Fibroblast of lung (primary cell): ENCODE measurements at regions not wholly inside any gene's neighbourhood (a gene's known extent, or its start where the extent isn't known, plus 50 kb on each side); places are given as distances from the start of the nearest gene placed in this dataset.
A peak's percentile ranks its signal among the peaks of the same experiment; 100 is the strongest.
"Not testable (repeated sequence)": the region's sequence is repeated elsewhere in the genome, so short reads cannot be mapped to it uniquely, and the experiment has no call there.

ENCODE experiments used
- DNase-seq, 2 donors: peaks; one replicate each; pipeline versions ENCODE4 v3.0.0 to v3.0.0-alpha.2; 2010; ENCODE audit warnings: low read depth in 2 of 2
- H2AFZ ChIP-seq: 2 replicates; pipeline ENCODE4 v1.5.1; 2012; ENCODE audit warnings: low read length, control low read depth, inconsistent platforms
- H3K27ac ChIP-seq: 2 replicates; pipeline ENCODE4 v1.5.1; 2011; ENCODE audit warnings: low read length, control low read depth; ENCODE audit not compliant: insufficient read depth
- H3K27me3 ChIP-seq: 2 replicates; pipeline ENCODE4 v1.5.1; 2011; ENCODE audit warnings: mild to moderate bottlenecking, low read length; ENCODE audit not compliant: control insufficient read depth, insufficient read depth
- H3K36me3 ChIP-seq: 2 replicates; pipeline ENCODE4 v1.5.1; 2011; ENCODE audit warnings: low read length; ENCODE audit not compliant: control insufficient read depth, insufficient read depth
- H3K4me1 ChIP-seq: 2 replicates; pipeline ENCODE4 v1.5.1; 2011; ENCODE audit warnings: low read length; ENCODE audit not compliant: control insufficient read depth, insufficient read depth; ENCODE audit errors: extremely low read depth
- H3K4me2 ChIP-seq: 2 replicates; pipeline ENCODE4 v1.5.1; 2011; ENCODE audit warnings: low read length, control low read depth; ENCODE audit not compliant: insufficient read depth; ENCODE audit errors: extremely low read depth
- H3K4me3 ChIP-seq, 4 experiments: fragments of 200-600 bp in 1 of 4; sonication (generic) in 1 of 4; replicated peaks in 1 of 4; 2 replicates each; pipeline ENCODE4 v1.5.1; 2011 to 2016; ENCODE audit warnings: low read length in 4 of 4, low read depth in 3 of 4, mild to moderate bottlenecking in 3 of 4, control low read depth in 2 of 4, inconsistent platforms in 1 of 4, mixed read lengths in 1 of 4; ENCODE audit not compliant: insufficient read depth in 1 of 4; ENCODE audit errors: control extremely low read depth in 1 of 4
- H3K79me2 ChIP-seq: 2 replicates; pipeline ENCODE4 v1.5.1; 2012; ENCODE audit warnings: mild to moderate bottlenecking, low read length, inconsistent platforms; ENCODE audit not compliant: control insufficient read depth, insufficient read depth
- H3K9ac ChIP-seq: 2 replicates; pipeline ENCODE4 v1.5.1; 2011; ENCODE audit warnings: mild to moderate bottlenecking, low read length, control low read depth; ENCODE audit not compliant: insufficient read depth
- H3K9me3 ChIP-seq: 2 replicates; pipeline ENCODE4 v1.5.1; 2012; ENCODE audit warnings: low read depth, low read length; ENCODE audit not compliant: control insufficient read depth, insufficient read depth
- H4K20me1 ChIP-seq: 2 replicates; pipeline ENCODE4 v1.5.1; 2011; ENCODE audit warnings: low read length; ENCODE audit not compliant: control insufficient read depth, insufficient read depth; ENCODE audit errors: extremely low read depth
- EZH2 ChIP-seq: IDR thresholded peaks from 2 replicates; pipeline ENCODE4 v1.5.1; 2012; ENCODE audit warnings: low read length, control low read depth, mild to moderate bottlenecking; ENCODE audit errors: missing control alignments
- TF ChIP-seq, protein P1 (sequence below), 2 donors: IDR thresholded peaks in 1 of 2; conservative IDR thresholded peaks in 1 of 2; 1 replicate in 1 of 2; 2 replicates in 1 of 2; pipeline ENCODE4 v1.5.1; 2011 to 2012; ENCODE audit warnings: low read length in 2 of 2, control low read depth in 1 of 2, inconsistent platforms in 1 of 2, low read depth in 1 of 2, mild to moderate bottlenecking in 1 of 2

DNA sequence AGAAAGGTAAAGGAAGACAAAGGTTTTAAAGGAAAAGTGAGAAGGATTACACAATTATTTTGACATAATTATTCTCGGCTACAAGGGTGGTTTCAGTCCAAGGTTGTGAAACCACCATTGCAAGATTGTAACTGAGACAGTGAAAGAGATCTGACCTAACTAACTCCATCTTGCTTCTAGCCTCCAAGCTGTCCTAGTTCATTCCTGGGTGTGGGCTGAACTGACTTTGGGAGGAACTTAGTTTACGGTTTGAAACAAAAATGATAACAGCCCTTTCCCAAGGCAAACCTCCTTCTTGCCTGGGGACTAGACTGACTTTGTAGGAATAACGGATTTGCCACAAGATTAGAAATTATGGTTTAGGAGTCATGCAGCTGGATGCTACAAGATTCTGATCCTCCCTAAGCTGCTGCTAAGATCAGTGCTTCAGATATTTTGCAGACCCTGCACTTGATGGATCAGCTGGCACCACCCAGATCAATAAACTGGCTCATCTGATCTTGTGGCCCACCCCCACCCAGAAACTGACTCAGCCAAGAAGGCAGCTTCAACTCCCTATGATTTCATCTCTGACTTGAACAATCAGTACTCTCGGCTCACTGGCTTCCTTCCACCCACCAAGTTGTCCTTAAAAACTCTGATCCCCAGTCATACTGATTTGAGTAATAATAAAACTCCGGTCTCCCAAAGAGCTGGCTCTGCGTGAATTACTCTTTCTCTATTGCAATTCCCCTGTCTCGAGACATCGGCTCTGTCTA, 57.7 kb upstream of the AADACL2 start:
- Histone ChIP-seq H3K9me3 (no peaks in the 10 kb centered on the region), H3K9ac (no peak overlapping the region), H3K27me3 (no peaks in the 10 kb centered on the region), H3K79me2 (no peaks in the 10 kb centered on the region), H3K36me3 (no peaks in the 10 kb centered on the region), H3K4me1 (no peaks in the 10 kb centered on the region), H3K4me2 (no peak overlapping the region), H3K27ac (no peak overlapping the region), H2AFZ (no peak overlapping the region), H4K20me1 (no peaks in the 10 kb centered on the region), H3K4me3 (no peak overlapping the region)
- no peak for DNase-seq
- no peak for TF ChIP-seq EZH2
- TF ChIP-seq, protein P1, sequence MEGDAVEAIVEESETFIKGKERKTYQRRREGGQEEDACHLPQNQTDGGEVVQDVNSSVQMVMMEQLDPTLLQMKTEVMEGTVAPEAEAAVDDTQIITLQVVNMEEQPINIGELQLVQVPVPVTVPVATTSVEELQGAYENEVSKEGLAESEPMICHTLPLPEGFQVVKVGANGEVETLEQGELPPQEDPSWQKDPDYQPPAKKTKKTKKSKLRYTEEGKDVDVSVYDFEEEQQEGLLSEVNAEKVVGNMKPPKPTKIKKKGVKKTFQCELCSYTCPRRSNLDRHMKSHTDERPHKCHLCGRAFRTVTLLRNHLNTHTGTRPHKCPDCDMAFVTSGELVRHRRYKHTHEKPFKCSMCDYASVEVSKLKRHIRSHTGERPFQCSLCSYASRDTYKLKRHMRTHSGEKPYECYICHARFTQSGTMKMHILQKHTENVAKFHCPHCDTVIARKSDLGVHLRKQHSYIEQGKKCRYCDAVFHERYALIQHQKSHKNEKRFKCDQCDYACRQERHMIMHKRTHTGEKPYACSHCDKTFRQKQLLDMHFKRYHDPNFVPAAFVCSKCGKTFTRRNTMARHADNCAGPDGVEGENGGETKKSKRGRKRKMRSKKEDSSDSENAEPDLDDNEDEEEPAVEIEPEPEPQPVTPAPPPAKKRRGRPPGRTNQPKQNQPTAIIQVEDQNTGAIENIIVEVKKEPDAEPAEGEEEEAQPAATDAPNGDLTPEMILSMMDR (conservative IDR thresholded peaks at IDR 0.05 in 1 of 2, IDR thresholded peaks at IDR 0.05 in 1 of 2; ENCODE audit: low read depth in 1 of 2, low read length in 2 of 2) = no peak

DNA sequence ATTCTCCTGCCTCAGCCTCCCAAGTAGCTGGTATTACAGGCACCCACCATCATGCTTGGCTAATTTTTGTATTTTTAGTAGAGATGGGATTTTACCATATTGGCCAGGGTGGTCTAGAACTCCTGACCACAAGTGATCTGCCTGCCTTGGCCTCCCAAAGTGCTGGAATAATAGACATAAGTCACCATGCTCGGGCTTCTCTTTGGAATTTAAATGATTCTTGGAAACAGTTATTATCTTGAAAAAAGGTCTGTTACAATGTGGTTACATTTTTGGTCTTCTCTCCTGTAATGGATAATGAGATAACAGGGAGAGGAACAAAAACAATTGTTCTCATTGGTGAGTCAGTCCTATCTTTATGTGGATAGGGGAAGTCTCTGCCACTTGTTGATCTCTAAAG, 59.8 kb upstream of the AADACL2 start:
- peak in 1 of 2 donors; percentile 42 for DNase-seq

DNA sequence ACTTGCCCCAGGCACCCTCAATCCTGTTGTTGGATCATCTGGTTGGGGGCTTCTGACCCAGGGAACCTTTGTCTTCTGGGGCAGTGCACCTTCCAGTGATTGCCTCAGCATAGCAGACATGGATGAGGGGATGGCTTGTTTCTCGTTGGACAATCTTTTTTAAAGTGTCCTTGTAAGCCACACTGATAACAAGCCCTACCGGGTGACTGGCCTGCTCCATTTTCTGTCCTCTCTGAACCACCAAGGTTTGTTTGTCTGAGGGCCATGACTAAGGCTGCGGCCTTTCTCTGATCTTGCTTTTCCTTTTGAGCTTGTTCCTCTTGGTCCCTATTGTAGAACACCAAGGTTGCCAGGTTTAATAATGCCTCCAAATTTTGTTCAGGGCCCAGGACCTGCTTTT, 66.0 kb upstream of the AADACL2 start:
- not testable (repeated sequence) for H3K9ac ChIP-seq, H3K4me2 ChIP-seq, H3K27me3 ChIP-seq, H4K20me1 ChIP-seq, H2AFZ ChIP-seq, DNase-seq, H3K4me3 ChIP-seq, H3K9me3 ChIP-seq, H3K79me2 ChIP-seq, H3K27ac ChIP-seq, H3K36me3 ChIP-seq, H3K4me1 ChIP-seq

More for the DNA sequence above, 59.8 kb upstream of the AADACL2 start:
- no peaks in the 10 kb centered on the region for H3K9me3 ChIP-seq
- no peak overlapping the region for H3K4me2 ChIP-seq
- H4K20me1 ChIP-seq = no peaks in the 10 kb centered on the region
- H3K36me3 ChIP-seq = no peaks in the 10 kb centered on the region
- H3K4me1 ChIP-seq = no peaks in the 10 kb centered on the region
- no peak for TF ChIP-seq EZH2
- TF ChIP-seq, protein P1 (conservative IDR thresholded peaks at IDR 0.05 in 1 of 2, IDR thresholded peaks at IDR 0.05 in 1 of 2; ENCODE audit: low read depth in 1 of 2, low read length in 2 of 2) = no peak
- H3K9ac ChIP-seq = no peak overlapping the region
- no peak overlapping the region for H2AFZ ChIP-seq
- no peaks in the 10 kb centered on the region for H3K27me3 ChIP-seq
- H3K79me2 ChIP-seq = no peaks in the 10 kb centered on the region
- no peak overlapping the region for H3K4me3 ChIP-seq
- no peak overlapping the region for H3K27ac ChIP-seq
